GM23338 (cell line): ENCODE measurements at regions not wholly inside any gene's neighbourhood (a gene's known extent, or its start where the extent isn't known, plus 50 kb on each side); places are given as distances from the start of the nearest gene placed in this dataset.

Experiments
- EZH2 ChIP-seq: fragments of 200-600 bp; sonication (generic); IDR thresholded peaks from one replicate; pipeline ENCODE4 v1.8.0; 2017; ENCODE audit warnings: antibody characterized with exemption, mild to moderate bottlenecking, low read depth; ENCODE audit not compliant: unreplicated experiment
- EZH2phosphoT487 ChIP-seq: fragments of 200-600 bp; sonication (generic); IDR thresholded peaks from one replicate; pipeline ENCODE4 v1.8.1; 2018; ENCODE audit warnings: antibody characterized with exemption; ENCODE audit not compliant: unreplicated experiment
- JUNB ChIP-seq: IDR thresholded peaks from one replicate; pipeline ENCODE4 v1.6.1; 2016; ENCODE audit warnings: antibody characterized with exemption; ENCODE audit not compliant: unreplicated experiment
- POLR2AphosphoS5 ChIP-seq: IDR thresholded peaks from 2 replicates; pipeline ENCODE4 v1.6.1; 2016; ENCODE audit warnings: antibody characterized with exemption, low read depth
- REST ChIP-seq: IDR thresholded peaks from one replicate; pipeline ENCODE4 v1.6.1; 2018; ENCODE audit warnings: antibody characterized with exemption; ENCODE audit not compliant: unreplicated experiment
- ZNF331 ChIP-seq: fragments of 250-450 bp; sonication (Bioruptor Pico); IDR thresholded peaks from 2 replicates; pipeline ENCODE4 v1.5.0; 2020; ENCODE audit warnings: low read depth, mild to moderate bottlenecking, moderate library complexity
- TF ChIP-seq, protein P1 (sequence below), 2 experiments: fragments of 200-600 bp in 1 of 2; sonication (generic) in 1 of 2; conservative IDR thresholded peaks; 2 replicates each; pipeline versions ENCODE4 v1.5.1 to v1.6.1; 2016 to 2017; ENCODE audit warnings: antibody characterized with exemption in 2 of 2, low read depth in 2 of 2, mild to moderate bottlenecking in 2 of 2, moderate library complexity in 1 of 2
- TF ChIP-seq, protein P2 (sequence below): IDR thresholded peaks from 2 replicates; pipeline ENCODE4 v1.6.1; 2016; ENCODE audit warnings: antibody characterized with exemption
- TF ChIP-seq, protein P3 (sequence below): fragments of 250-450 bp; sonication (Bioruptor Pico); IDR thresholded peaks from 2 replicates; pipeline ENCODE4 v1.5.0; 2020; ENCODE audit warnings: mild to moderate bottlenecking, moderate library complexity

DNA sequence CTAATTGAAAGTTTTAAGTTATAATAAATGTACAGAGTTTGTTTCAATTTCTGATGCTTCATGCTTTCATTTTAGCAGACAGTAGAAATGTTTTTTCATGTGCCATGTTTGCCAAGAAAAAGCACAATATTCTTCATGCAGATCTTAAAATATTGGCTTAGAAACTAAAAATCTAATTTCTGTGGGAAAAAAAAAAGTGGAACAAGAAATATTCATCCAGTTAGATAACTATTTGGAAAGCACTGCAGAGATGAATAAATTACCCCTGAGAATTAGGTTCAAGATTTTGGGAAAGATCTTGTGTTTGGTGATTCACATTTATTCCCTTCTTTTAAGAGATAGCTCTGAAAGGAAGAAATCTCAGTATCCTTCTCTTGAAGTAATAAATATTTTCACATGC lies 912.5 kb downstream of the C4orf33 start:
- TF ChIP-seq EZH2 = no peak
- TF ChIP-seq, protein P1, sequence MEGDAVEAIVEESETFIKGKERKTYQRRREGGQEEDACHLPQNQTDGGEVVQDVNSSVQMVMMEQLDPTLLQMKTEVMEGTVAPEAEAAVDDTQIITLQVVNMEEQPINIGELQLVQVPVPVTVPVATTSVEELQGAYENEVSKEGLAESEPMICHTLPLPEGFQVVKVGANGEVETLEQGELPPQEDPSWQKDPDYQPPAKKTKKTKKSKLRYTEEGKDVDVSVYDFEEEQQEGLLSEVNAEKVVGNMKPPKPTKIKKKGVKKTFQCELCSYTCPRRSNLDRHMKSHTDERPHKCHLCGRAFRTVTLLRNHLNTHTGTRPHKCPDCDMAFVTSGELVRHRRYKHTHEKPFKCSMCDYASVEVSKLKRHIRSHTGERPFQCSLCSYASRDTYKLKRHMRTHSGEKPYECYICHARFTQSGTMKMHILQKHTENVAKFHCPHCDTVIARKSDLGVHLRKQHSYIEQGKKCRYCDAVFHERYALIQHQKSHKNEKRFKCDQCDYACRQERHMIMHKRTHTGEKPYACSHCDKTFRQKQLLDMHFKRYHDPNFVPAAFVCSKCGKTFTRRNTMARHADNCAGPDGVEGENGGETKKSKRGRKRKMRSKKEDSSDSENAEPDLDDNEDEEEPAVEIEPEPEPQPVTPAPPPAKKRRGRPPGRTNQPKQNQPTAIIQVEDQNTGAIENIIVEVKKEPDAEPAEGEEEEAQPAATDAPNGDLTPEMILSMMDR (conservative IDR thresholded peaks at IDR 0.05; ENCODE audit: low read depth in 2 of 2) = no peak
- no peak for TF ChIP-seq JUNB
- TF ChIP-seq POLR2AphosphoS5 = no peak
- TF ChIP-seq, protein P2, sequence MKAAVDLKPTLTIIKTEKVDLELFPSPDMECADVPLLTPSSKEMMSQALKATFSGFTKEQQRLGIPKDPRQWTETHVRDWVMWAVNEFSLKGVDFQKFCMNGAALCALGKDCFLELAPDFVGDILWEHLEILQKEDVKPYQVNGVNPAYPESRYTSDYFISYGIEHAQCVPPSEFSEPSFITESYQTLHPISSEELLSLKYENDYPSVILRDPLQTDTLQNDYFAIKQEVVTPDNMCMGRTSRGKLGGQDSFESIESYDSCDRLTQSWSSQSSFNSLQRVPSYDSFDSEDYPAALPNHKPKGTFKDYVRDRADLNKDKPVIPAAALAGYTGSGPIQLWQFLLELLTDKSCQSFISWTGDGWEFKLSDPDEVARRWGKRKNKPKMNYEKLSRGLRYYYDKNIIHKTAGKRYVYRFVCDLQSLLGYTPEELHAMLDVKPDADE = no peak
- no peak for TF ChIP-seq REST
- TF ChIP-seq, protein P3, sequence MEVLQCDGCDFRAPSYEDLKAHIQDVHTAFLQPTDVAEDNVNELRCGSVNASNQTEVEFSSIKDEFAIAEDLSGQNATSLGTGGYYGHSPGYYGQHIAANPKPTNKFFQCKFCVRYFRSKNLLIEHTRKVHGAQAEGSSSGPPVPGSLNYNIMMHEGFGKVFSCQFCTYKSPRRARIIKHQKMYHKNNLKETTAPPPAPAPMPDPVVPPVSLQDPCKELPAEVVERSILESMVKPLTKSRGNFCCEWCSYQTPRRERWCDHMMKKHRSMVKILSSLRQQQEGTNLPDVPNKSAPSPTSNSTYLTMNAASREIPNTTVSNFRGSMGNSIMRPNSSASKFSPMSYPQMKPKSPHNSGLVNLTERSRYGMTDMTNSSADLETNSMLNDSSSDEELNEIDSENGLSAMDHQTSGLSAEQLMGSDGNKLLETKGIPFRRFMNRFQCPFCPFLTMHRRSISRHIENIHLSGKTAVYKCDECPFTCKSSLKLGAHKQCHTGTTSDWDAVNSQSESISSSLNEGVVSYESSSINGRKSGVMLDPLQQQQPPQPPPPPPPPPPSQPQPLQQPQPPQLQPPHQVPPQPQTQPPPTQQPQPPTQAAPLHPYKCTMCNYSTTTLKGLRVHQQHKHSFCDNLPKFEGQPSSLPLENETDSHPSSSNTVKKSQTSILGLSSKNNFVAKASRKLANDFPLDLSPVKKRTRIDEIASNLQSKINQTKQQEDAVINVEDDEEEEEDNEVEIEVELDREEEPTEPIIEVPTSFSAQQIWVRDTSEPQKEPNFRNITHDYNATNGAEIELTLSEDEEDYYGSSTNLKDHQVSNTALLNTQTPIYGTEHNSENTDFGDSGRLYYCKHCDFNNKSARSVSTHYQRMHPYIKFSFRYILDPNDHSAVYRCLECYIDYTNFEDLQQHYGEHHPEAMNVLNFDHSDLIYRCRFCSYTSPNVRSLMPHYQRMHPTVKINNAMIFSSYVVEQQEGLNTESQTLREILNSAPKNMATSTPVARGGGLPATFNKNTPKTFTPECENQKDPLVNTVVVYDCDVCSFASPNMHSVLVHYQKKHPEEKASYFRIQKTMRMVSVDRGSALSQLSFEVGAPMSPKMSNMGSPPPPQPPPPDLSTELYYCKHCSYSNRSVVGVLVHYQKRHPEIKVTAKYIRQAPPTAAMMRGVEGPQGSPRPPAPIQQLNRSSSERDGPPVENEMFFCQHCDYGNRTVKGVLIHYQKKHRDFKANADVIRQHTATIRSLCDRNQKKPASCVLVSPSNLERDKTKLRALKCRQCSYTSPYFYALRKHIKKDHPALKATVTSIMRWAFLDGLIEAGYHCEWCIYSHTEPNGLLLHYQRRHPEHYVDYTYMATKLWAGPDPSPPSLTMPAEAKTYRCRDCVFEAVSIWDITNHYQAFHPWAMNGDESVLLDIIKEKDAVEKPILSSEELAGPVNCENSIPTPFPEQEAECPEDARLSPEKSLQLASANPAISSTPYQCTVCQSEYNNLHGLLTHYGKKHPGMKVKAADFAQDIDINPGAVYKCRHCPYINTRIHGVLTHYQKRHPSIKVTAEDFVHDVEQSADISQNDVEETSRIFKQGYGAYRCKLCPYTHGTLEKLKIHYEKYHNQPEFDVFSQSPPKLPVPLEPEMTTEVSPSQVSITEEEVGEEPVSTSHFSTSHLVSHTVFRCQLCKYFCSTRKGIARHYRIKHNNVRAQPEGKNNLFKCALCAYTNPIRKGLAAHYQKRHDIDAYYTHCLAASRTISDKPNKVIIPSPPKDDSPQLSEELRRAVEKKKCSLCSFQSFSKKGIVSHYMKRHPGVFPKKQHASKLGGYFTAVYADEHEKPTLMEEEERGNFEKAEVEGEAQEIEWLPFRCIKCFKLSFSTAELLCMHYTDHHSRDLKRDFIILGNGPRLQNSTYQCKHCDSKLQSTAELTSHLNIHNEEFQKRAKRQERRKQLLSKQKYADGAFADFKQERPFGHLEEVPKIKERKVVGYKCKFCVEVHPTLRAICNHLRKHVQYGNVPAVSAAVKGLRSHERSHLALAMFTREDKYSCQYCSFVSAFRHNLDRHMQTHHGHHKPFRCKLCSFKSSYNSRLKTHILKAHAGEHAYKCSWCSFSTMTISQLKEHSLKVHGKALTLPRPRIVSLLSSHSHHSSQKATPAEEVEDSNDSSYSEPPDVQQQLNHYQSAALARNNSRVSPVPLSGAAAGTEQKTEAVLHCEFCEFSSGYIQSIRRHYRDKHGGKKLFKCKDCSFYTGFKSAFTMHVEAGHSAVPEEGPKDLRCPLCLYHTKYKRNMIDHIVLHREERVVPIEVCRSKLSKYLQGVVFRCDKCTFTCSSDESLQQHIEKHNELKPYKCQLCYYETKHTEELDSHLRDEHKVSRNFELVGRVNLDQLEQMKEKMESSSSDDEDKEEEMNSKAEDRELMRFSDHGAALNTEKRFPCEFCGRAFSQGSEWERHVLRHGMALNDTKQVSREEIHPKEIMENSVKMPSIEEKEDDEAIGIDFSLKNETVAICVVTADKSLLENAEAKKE (CRISPR knock-in tag) = no peak
- TF ChIP-seq EZH2phosphoT487 = no peak
- no peak for TF ChIP-seq ZNF331 (CRISPR knock-in tag)
